SKM-1 treated with dmso at 0.1 percent for 144 hours (cell line): ENCODE measurements at regions not wholly inside any gene's neighbourhood (a gene's known extent, or its start where the extent isn't known, plus 50 kb on each side); places are given as distances from the start of the nearest gene placed in this dataset.
"Not testable (repeated sequence)": the region's sequence is repeated elsewhere in the genome, so short reads cannot be mapped to it uniquely, and the experiment has no call there.

Experiments
- DNase-seq: peaks from one replicate; lab custom pipeline; 2025; ENCODE audit not compliant: unreplicated experiment; lab: John Stamatoyannopoulos, UW

DNA sequence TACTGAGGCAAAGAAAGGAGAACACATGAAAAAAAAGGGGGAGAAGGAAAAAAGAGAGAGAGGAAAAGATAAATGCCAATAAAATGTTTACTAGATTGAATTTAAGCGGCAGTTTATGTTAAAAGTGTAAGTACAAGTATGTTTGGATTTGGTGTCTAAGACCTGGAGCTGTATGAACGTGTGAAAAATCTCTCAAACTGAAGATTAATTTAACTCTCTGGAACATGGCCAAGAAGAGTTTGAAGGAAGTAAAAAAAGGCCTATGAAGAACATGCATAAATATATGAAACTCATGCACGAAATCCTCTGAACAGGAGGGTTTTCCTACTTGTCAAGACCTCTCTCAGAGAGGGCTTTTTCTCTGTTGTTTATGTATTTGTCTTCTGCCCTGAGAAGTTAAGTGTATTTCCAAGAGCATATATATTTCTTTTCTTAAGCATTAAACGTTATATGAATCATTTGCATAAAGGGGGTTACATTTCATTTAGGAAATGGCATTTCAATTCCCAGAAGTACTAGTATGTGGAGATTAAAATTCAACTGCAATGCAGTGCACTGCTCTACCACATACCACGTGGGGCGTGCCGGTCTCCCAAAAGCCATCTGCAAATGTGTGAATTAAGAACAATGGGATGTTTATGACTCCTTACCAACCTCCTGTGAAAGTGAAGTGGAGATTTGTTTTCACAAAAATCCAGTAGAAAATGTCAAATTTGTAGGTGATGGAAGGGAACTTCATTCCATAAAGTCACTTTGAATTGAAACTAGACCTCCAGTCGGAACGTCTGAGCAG is 281.1 kb upstream of the TRIB2 start:
- no peak for DNase-seq

DNA sequence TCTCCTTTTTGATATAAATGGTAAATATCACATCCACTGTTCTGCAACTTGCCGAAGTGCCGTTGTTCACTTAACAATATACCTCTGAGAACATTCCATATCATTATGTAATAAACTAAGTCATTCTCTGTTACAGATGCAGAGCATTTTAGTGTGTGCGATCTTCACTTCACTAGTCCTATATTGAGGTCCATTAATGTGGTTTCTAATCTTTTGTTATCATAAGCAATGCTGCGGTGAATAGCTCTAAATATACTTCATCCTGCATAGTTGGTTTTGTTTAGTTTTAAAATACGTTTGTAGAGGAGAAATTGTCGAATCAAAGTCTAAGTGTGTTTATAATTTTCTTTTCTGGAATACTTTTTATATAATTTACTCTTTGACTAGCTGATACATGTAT is 280.3 kb upstream of the TRIB2 start:
- DNase-seq = no peak

DNA sequence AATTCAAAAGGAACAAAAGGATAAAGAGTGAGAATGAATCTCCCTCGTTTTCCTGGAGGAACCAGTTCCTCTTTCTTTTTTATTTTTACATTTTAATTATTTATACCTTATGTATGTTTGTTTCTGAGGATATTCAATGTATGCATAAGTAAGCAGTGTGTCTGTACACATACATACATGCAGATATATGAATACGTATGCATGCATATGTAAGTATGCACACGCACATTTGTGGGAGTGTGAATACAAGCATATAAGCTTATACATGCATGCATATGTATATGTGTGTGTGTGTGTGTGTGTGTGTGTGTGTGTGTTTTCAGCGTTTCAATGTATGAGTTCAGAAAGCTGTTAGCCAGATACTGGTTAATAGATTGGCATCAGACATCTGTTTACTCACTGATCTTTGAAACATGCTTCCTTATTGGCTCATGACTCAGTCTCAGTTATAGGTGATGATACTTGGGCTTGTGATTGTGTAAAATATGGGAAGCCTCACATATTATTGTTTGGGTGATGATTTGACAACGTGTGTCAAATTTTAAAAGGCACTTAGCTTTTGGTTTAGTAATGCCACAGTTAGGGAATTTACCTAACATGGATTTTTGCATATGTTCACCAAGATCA is 279.7 kb upstream of the TRIB2 start:
- DNase-seq = no peak

DNA sequence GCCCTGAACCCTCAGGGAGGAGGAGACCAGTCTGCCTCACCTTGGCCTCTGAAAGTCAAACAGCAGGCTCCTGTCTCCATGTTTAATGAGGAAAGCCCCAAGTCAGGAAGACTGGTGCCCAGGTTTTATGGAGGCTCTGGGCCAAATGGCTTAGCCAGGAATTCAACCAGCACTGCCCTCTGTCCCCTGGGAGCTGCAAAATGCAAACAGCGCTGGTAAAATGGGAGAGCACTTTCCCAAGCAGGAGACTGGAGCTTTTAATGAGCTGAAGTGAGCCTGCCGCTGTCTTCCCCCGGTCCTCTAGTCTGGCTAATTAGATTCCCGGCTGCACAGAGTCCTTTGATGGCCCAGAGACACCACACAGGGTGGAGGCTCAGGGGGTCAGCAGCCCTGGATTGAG is 276.0 kb upstream of the TRIB2 start:
- DNase-seq = no peak

DNA sequence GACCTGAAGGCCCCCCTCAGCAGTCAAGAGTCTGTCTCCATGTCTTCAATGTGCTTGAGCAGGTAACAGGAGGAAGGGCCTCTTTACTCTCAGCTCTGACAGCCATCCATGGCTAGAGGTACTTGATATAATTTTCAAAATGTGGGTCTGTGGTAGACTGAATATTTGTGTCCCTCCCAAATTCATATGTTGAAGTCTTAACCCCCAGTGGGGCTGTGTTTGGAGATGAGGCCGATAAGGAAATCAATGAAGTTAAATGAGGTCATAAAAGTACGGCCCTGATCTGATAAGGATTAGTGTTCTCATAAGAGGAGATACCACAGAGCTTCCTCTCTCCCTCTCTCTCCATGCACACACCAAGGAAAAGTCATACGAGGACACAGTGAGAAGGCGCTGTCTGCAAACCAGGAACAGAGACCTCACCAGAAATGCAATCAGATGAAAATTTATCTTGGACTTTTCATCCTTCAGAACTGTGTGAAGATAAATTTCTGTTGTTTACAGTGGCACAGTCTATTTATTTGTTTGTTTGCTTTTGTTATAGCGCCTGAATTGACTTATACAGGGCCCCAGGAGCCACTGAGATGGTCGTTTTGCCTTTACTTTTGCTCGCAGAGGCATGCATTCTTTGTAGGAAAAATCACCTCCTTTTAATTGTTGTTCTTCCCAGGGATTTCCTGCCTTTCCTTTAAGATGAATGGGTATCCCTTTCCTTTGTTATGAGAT is 274.8 kb upstream of the TRIB2 start:
- peak; percentile 37 for DNase-seq

DNA sequence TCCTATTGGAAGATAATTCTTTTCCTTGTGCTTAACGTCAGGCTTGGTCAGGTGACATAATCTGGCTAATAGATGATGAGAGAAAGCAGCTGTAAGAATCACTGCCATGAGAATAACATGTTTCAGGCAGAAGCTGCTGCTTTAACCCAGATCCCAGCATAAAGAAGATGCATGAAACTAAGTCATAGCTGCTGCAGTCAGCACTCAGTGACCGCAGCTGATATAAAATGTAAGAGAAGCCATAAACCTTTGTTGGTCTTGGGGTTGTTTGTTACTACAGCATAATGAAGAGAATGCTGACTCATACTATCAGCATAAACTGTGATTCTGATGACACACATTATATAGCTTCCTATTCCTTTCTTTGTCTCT is 274.3 kb upstream of the TRIB2 start:
- DNase-seq = no peak

DNA sequence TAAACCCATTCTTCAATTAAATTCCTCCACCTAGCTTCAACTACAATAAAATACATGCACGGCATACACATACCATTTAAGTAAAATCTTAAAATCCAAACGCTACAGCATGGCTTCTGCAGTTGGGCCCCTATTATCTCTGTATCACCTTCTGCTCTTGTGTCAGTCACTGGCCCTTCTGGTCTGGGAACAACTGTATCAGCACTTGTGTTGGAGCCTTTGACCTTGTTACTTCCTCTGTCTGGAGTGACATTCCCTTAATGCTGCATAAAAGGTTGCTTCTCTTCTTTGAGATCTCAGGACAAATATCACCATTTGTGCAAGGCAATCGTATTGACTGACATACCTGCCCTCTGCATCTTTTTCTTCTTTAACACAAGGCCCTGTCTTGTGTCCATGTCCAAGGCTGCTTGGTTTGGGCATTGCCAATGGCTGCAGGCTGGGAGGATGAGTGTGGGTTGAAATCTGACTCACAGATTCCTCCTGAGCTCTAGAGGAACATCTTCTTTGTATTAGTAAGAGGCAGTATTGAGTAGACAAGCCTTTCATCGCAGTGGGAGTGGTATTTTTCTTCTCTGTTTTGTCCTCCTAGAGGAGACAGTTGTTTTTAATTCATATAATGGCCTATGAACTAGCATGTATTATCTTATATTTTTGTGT is 267.8 kb upstream of the TRIB2 start:
- DNase-seq = no peak

DNA sequence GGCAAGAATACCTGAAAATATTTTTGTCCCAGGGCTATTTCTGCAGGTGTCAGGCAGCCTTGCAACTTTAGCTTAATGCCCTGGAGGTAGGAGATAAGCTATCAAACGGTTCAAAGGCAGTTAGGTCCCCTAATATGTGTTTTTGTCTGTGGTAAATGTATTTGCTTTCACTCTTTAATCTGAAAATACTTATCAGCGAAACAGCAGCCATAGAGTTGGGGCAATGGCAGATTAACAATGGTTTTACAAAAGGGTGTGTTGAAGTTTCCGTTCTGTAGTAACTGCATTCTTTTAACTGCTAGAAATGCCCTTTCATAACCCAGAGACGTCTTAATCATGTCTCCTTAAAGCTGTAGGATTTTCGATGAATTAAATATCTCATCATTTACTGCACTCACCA is 265.0 kb upstream of the TRIB2 start:
- no peak for DNase-seq

DNA sequence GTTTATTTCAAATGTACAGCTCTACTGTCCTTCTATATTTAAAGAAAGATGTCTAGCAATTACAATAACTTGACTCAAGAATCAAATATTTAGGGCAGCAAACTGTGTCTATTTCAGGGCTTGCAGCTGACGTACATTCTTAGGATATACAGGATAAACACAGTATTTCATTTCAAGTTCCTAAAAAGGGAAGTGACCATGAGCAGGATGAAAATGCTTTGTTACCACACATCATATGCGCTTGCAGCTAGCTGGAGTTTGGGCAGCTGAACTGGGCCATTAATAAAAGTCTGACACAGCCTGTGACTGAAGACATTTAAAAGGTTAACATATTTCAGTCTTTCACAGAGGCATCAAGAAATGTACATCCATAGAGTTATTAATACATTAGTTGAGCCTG is 264.6 kb upstream of the TRIB2 start:
- DNase-seq = peak; percentile 78

DNA sequence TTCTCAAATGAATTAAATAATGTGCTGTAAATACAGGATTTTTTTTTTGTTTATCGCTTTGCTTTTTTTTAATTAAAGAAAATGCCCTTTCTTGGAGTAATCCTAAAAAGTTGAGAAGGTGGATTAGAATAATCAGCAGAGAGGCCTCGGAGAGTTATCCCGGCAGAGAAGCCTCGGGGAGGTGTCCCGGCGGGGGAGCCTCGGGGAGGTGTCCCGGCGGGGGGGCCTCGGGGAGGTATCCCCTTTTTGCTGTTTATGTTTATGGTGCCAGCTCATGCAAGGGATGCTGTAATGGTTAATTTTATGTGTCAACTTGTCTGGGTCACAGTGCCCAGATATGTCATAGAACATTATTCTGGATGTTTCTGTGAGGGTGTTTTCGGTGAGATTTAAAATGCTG is 263.0 kb upstream of the TRIB2 start:
- DNase-seq = no peak

DNA sequence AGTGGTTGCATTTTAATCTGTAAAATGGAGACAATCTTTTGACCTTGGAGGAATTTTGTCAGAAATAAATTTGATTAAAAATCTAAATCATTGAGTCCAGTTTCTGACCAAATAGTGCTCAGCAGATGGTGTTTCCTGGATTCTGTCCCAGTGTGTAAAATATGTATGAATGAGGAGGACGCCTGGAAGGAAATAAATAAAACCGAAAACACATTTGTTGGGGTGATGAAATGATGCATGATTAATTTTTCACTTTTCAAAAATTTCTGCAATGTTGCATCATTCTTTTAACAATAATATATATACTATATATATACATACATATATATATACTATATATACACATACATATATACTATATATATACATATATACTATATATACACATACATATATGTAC is 261.1 kb upstream of the TRIB2 start:
- DNase-seq = no peak

DNA sequence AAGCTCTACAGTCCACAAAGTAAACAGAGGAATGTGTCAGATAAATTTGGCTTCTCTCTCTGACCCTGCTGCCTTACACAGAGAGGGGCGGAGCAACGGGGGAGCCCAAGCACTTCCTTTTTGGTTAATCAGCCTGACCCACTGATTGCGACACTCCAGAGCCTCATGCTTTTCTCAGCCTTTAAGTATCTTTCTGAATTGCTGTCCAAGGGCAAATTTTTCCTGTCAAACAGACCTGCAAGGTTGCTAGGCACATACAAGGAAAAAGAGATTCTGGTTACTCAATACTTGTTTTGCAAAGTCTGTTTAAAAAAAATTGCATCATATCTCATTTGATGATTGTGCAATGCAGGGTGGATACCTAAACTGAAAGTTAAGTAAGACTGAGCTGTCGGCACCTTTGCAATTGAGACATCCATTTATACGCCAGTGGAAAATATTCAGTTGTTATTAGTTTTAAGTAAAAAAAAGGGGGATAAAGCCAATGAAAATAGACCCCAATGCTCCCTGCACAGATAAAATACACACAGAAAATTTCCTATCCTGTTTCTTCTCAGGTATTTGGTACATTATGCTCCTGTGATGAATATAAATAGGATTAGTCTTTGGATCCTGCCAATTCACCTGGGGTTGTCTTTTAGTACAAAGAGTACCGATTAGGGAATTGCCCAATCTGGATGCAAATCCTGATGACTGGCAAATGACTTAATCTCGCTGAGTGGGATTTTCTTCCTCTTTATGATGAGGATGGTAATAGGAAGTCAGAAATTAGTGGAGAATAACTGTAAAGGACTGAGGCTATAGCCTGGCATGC is 260.2 kb upstream of the TRIB2 start:
- peak; percentile 100 for DNase-seq

DNA sequence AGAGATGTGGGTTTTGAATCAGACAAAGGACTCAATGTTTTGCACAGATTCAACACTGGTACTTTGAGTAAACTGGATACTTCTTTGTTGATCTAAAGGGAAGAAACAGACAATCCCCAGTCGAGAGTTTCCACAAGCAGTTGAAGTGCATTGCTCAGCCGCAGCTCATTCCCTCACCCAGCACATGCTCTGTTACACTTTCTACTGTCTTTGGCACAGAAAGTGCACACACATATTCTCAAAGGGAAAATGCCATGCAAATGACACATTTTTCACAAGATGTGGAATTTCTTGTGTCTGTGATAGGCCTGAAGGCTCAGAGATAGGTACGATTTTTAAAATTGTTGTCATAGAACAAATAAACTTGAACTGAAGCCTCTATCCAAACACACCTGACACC is 258.9 kb upstream of the TRIB2 start:
- no peak for DNase-seq

DNA sequence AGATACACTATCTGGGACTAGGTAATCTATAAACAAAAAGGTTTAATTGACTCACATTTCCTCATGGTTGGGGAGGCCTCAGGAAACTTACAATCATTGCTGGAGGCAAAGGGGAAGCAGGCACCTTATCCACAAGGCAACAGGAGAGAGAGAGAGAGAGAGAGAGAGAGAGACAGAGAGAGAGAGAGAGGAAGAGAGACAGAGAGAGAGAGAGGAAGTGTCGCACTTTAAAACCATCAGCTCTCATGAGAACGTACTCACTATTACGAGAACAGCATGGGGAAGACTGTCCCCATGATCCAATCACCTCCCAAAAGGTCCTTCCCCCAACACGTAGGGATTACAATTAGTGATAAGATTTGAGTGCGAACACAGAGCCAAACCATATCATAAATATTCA is 253.5 kb upstream of the TRIB2 start:
- DNase-seq = no peak

DNA sequence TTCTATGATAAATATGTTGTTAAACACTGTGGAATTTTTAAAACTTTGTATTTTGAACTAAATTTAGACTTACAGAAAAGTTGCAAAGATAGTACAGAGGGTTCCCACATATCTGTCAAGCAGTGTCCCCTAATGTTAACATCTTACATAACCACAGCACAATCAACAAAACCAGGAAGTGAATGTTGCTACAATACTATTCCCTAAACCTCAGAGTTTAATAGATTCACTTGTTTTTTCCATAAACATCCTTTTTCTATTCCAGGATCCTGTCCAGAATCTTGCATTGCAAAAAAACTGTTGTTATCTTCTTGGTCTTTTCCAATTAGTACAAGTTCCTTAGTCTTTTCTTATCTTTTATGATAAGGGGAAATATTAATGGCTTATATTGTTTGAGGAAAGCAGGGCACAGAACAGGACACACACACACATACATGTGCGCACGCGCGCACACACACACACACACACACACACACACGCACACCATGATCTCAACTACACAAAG is 251.1 kb upstream of the TRIB2 start:
- DNase-seq = no peak

DNA sequence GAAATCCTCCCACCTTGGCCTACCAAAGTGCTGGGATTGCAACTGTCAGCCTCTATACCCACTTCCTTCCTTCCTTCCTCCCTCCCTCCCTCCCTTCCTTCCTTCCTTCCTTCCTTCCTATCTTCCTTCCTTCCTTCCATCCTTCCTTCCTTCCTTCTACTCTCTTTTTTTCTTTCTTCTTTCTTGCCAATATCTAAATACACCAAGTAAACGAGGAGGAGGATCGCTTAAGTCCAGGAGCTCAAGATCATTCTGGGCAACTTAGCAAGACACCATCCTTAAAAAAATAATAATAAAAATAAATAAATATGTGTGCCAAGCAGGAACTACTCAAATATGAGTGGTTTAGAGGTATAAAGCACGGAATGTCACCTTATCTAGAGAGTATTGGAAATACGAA is 249.4 kb upstream of the TRIB2 start:
- DNase-seq = no peak

DNA sequence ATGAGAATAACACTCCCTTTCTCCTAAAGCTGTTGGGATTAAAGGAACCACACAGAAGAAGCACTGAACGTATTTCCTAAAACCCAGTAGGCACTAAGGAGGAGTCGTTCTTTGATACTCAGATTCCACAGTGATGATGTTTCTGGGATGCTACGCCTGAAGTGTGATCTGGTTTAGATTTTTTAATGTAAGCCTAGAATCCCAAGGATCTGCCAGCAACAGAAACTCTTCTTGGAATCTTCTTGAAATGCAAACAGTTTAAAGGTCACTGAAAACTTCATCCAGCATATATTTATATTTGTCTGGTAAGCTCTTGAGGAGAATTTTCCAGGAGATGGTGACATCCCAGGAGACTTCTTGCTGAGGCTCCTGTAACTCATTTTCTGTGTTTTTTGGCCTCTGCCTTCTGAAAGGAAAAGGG is 247.6 kb upstream of the TRIB2 start:
- DNase-seq = no peak

DNA sequence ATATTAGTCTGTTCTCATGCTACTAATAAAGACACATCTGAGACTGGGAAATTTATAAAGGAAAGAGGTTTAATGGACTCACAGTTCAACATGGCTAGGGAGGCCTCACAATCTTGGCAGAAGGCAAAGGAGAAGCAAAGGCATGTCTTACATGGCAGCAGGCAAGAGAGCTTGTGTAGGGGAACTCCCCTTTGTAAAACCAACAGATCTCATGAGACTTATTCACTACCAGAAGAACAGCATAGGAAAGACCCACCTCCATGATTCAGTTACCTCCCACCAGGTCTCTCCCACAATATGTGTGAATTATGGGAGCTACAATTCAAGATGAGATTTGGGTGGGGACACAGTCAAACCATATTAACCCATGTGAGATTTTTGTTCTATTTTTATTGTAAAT is 244.5 kb upstream of the TRIB2 start:
- not testable (repeated sequence) for DNase-seq

DNA sequence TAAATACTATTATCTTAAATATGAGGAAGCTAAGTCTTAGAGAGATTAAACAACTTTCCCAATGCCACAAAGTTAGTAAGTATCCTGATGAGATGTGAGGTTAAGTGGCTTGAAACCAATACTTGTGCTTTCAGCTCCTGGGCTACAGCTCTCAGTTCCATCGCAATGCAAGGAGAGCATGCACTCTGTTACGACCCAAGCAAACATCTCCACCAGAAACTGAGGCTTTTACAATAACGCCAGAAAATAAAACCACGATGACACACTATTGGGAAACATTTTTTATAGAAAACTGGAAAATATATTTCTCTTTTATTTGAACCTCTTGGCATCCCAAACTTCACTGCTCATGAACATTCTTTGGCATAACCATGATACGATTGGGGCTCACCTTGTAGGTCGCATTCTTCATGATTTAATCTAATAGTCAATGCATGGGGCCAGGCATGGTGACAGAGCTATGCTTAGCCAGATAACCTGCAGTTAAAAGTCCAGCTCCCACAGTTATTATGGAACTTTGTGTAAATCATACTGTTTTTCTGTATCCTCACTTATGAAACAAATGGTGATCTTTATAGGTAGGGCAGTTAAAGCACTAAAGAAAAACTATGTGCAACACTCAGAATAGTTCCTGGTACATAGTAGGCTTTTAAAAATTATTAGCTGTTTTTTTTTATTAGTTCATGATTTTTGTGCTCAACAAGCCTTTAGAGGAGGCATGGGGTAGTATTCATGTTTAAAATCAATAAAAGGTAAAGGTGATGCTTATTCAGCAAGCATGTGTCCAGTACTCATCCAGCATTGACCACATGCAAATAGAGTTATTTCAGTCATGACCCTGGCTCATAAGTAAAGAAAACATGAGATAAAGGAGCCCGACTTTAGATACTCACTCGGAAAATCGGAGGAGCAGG is 238.3 kb upstream of the TRIB2 start:
- no peak for DNase-seq
